Right cardiac atrium (tissue), 5 donors: ENCODE measurements at regions not wholly inside any gene's neighbourhood (a gene's known extent, or its start where the extent isn't known, plus 50 kb on each side); places are given as distances from the start of the nearest gene placed in this dataset.

ENCODE experiments used
- ATAC-seq, 2 donors: fragments of 200-7000 bp; cut with Tn5 transposase; one replicate each; pipeline versions ENCODE4 v1.8.0 to v1.9.1; 2020; ENCODE audit warnings: moderate library complexity in 2 of 2, mild to moderate bottlenecking in 1 of 2
- DNase-seq, 3 donors: peaks; one replicate each; pipeline ENCODE4 v3.0.0-alpha.2; 2020
- H3K27ac ChIP-seq: one replicate; pipeline ENCODE4 v1.5.1; 2013; ENCODE audit warnings: mild to moderate bottlenecking, low read length, control low read depth, moderate library complexity
- H3K27me3 ChIP-seq: one replicate; pipeline ENCODE4 v1.6.1; 2013; ENCODE audit not compliant: control insufficient read depth, insufficient read depth
- H3K4me1 ChIP-seq: one replicate; pipeline ENCODE4 v1.6.1; 2013; ENCODE audit warnings: low read length; ENCODE audit not compliant: control insufficient read depth, insufficient read depth
- H3K4me3 ChIP-seq: one replicate; pipeline ENCODE4 v1.5.1; 2013; ENCODE audit warnings: low read length, control low read depth
- H3K9me3 ChIP-seq: one replicate; pipeline ENCODE4 v1.6.1; 2013; ENCODE audit warnings: low read length; ENCODE audit not compliant: control insufficient read depth
- WGBS: extraction: QIAGEN DNeasy Blood & Tissue Kit; methylation state at CpG from one replicate; pipeline ENCODE4 v1.1.7; 2013; 5-methylcytosine and 5-hydroxymethylcytosine counted together
- intact Hi-C, 4 donors: fragments of 100-400 bp; cut with DNase I; formaldehyde crosslinking; loops; one replicate each; pipeline versions ENCODE4 v1.11.0 to v1.14.0; 2022 to 2023
- donor health status: healthy with polysubstance abuse.
- donor health status: DM: no; HTN: yes; CAD: no.
- donor health status: DM: no; HTN: no; CAD: no.
- donor health status: DM: no; HTN: yes; CAD: no; lungs with severe emphysema.
- donor health status: DM: yes; HTN: yes; CAD: no.

- no peak overlapping the region for H3K27ac ChIP-seq
- intact Hi-C loops, result no loop called here
- H3K4me1 ChIP-seq, result no peaks in the 10 kb centered on the region
- no peak overlapping the region for H3K4me3 ChIP-seq
- H3K9me3 ChIP-seq, result no peaks in the 10 kb centered on the region
- no peak for ATAC-seq
- no peak for DNase-seq
- 85% methylated on average over 7 of the region's 7 CpGs for WGBS
- no peaks in the 10 kb centered on the region for H3K27me3 ChIP-seq
Observed at GRCh38 chr5:96506866-96507527, 73.9 kb upstream of the PCSK1 start.

DNA sequence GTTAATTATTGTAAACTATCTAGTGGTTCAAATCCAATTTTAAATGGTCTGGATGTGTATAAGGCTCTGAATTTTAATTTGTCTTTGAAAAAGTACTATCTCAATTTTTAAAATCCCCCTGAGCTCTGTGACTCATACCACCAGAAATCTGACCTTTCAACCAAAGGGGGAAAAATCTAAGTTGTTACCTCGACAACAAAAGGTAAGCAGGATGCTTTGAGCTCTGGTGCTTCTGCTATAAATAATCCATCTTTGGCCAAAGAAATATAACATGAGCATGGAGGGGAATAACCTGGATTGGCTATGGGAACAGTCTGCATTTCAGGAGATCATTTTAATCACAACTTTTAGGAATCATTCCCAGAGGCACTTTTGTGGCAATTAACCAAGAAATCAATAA, 76.3 kb upstream of the PCSK1 start:
- H3K27ac ChIP-seq, result no peak overlapping the region
- intact Hi-C loops, result no loop called here
- H3K9me3 ChIP-seq, result no peaks in the 10 kb centered on the region
- no peak overlapping the region for H3K4me3 ChIP-seq
- WGBS, result 0% methylated on average over 1 of the region's 1 CpG
- no peaks in the 10 kb centered on the region for H3K27me3 ChIP-seq
- DNase-seq (no peak), ATAC-seq (no peak)
- no peaks in the 10 kb centered on the region for H3K4me1 ChIP-seq

DNA sequence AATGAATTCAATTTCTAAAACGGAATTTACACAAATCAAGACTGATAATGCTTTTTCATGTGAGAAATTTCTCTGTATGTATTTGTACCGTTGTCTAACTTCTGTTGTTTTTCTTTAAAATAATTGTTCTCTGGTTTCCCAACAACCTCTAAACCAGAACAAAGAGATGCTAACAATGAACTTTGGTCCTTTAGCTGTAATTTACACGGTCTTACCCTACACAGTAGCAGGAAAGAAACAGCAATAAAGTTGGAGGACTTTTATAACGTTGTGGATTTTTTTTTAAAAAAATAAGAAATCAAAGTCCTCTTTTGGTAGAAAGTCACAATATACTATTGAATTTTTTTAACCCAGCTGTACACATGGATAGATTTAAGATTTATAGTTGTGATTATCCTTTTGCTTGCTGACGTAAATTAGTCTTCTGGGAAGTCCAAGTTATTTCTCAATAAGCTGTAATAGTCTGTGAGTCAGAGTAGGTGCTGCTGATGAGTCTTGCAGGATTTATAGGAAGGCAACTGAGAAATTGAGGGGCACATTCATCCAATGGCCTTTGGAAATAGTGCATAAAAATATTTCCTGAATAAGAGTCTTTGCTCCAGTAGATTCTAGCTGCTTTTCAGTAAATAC, 76.8 kb upstream of the PCSK1 start:
- no peaks in the 10 kb centered on the region for H3K4me1 ChIP-seq
- H3K27me3 ChIP-seq, result no peaks in the 10 kb centered on the region
- H3K9me3 ChIP-seq, result no peaks in the 10 kb centered on the region
- no peak overlapping the region for H3K4me3 ChIP-seq
- no peak for DNase-seq
- intact Hi-C loops, result no loop called here
- 70% methylated on average over 5 of the region's 5 CpGs for WGBS
- H3K27ac ChIP-seq, result no peak overlapping the region
- no peak for ATAC-seq

DNA sequence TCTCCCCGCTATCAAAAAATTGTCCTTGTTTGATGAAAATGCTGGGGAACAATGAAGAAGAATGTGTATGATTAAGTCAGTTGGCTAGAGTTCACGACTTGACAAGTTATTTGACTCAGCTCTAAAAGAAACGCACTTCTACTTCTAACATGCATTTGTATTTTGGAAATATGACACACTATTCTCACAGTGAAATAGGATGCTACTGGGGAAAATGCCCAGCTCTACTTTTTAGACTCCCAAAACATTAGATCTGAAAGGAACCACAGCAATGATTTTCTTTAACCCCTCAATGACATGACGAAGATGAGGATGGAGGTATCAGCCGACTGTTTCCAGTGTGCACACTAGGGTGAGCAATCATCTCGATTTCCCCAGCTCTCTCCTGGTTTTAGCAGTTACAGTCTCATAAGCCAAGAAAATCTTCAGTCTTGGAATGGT, 83.6 kb upstream of the PCSK1 start:
- Histone ChIP-seq H3K4me3 (no peak overlapping the region), H3K27ac (no peak overlapping the region), H3K27me3 (no peaks in the 10 kb centered on the region), H3K4me1 (no peaks in the 10 kb centered on the region), H3K9me3 (no peaks in the 10 kb centered on the region)
- ATAC-seq, result no peak
- no peak for DNase-seq
- 68% methylated on average over 6 of the region's 6 CpGs for WGBS
- intact Hi-C loops, result no loop called here

- 48% methylated on average over 4 of the region's 4 CpGs for WGBS
- no peak for DNase-seq
- intact Hi-C loops, result no loop called here
Observed at GRCh38 chr5:96517295-96517694, 84.2 kb upstream of the PCSK1 start.

GRCh38 chr5:96520345-96520744, 87.3 kb upstream of the PCSK1 start:
- no peak overlapping the region for H3K27ac ChIP-seq
- ATAC-seq, result no peak
- intact Hi-C loops, result no loop called here
- no peaks in the 10 kb centered on the region for H3K27me3 ChIP-seq
- H3K9me3 ChIP-seq, result no peaks in the 10 kb centered on the region
- H3K4me1 ChIP-seq, result no peaks in the 10 kb centered on the region
- no peak for DNase-seq
- no peak overlapping the region for H3K4me3 ChIP-seq

More at GRCh38 chr5:96517295-96517694, 84.2 kb upstream of the PCSK1 start:
- Histone ChIP-seq H3K9me3 (no peaks in the 10 kb centered on the region), H3K27me3 (no peaks in the 10 kb centered on the region), H3K4me3 (no peak overlapping the region), H3K4me1 (no peaks in the 10 kb centered on the region), H3K27ac (no peak overlapping the region)
- no peak for ATAC-seq

GRCh38 chr5:96522635-96523355, 89.7 kb upstream of the PCSK1 start:
- Histone ChIP-seq H3K4me3 (no peak overlapping the region), H3K4me1 (no peaks in the 10 kb centered on the region), H3K27me3 (no peaks in the 10 kb centered on the region), H3K9me3 (no peaks in the 10 kb centered on the region), H3K27ac (no peak overlapping the region)
- WGBS, result 58% methylated on average over 7 of the region's 7 CpGs
- no peak for DNase-seq
- no peak for ATAC-seq
- intact Hi-C loops, result no loop called here

GRCh38 chr5:96527768-96528661, 95.0 kb upstream of the PCSK1 start:
- Histone ChIP-seq H3K27ac (no peak overlapping the region), H3K4me1 (no peaks in the 10 kb centered on the region), H3K27me3 (no peaks in the 10 kb centered on the region), H3K4me3 (no peak overlapping the region), H3K9me3 (no peaks in the 10 kb centered on the region)
- 69% methylated on average over 1 of the region's 1 CpG for WGBS
- ATAC-seq, result no peak
- intact Hi-C loops, result no loop called here
- DNase-seq, result no peak

DNA sequence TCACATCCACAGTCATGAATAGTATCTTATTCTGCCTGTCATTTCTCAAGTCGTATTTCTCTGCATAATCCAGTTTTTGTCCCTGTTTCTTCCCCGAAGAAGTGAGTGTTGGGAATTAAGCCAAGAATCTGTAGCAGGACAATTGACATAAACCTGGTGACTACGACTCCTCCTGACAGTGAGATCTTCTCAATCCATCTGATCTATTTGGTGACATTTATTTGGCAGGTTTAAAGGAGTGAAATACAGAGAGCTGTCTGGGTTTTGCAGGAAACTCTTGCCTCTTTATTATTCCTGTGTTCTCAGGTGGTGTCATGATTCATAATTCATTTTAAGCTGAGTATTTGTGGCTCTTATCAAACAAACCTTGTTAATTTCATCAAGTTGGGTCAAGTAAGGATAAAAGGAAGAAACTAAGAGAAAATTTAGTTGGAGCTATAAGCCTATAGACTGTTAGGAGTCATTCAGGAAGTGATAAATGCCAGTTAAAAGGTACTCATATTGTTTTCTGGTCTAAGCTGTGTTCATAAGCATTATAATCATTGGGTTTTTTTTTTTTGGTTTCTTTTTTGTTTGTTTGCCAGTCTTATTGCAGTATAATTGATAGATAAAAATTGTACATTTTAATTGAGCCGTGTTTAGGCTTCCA, 95.9 kb upstream of the PCSK1 start:
- no peak for DNase-seq
- Histone ChIP-seq H3K4me1 (no peaks in the 10 kb centered on the region), H3K27ac (no peak overlapping the region), H3K9me3 (no peaks in the 10 kb centered on the region), H3K4me3 (no peak overlapping the region), H3K27me3 (no peaks in the 10 kb centered on the region)
- ATAC-seq, result no peak
- intact Hi-C loops, result no loop called here
- 29% methylated on average over 4 of the region's 4 CpGs for WGBS

- 63% methylated on average over 6 of the region's 6 CpGs for WGBS
- Histone ChIP-seq H3K4me3 (no peak overlapping the region), H3K9me3 (no peaks in the 10 kb centered on the region), H3K4me1 (no peaks in the 10 kb centered on the region), H3K27me3 (no peaks in the 10 kb centered on the region), H3K27ac (no peak overlapping the region)
- ATAC-seq, result no peak
- DNase-seq, result no peak
- intact Hi-C loops, result no loop called here
Observed at GRCh38 chr5:96529559-96529958, 96.5 kb upstream of the PCSK1 start.
